ENCODE measurements at regions not wholly inside any gene's neighbourhood (a gene's known extent, or its start where the extent isn't known, plus 50 kb on each side); places are given as distances from the start of the nearest gene placed in this dataset.

GRCh38 chr21:28090546-28090945, 902.1 kb downstream of the LTN1 start:
- TF ChIP-seq Cebpa-rat (IDR thresholded peaks at IDR 0.05) = no peak
- no peak overlapping the region for H3K4me2 ChIP-seq
- no peak overlapping the region for H3K4me3 ChIP-seq
- H3K9me3 ChIP-seq = no peaks in the 10 kb centered on the region
- no peak overlapping the region for H3K9ac ChIP-seq
- no peaks in the 10 kb centered on the region for H4K20me1 ChIP-seq
- H3K4me1 ChIP-seq = no peaks in the 10 kb centered on the region
- H3K27ac ChIP-seq = no peak overlapping the region
- no peaks in the 10 kb centered on the region for H3K27me3 ChIP-seq
- no peaks in the 10 kb centered on the region for H3K36me3 ChIP-seq

GRCh38 chr21:28089599-28090441, 902.9 kb downstream of the LTN1 start:
- no peaks in the 10 kb centered on the region for H3K36me3 ChIP-seq
- H3K4me1 ChIP-seq = no peaks in the 10 kb centered on the region
- H3K4me2 ChIP-seq = no peak overlapping the region
- no peak overlapping the region for H3K4me3 ChIP-seq
- H3K9me3 ChIP-seq = no peaks in the 10 kb centered on the region
- no peak overlapping the region for H3K27ac ChIP-seq
- no peak overlapping the region for H3K9ac ChIP-seq
- no peak for TF ChIP-seq Cebpa-rat (IDR thresholded peaks at IDR 0.05)
- H4K20me1 ChIP-seq = no peaks in the 10 kb centered on the region
- H3K27me3 ChIP-seq = no peaks in the 10 kb centered on the region

GRCh38 chr21:28086861-28087581, 905.7 kb downstream of the LTN1 start:
- no peak for TF ChIP-seq Cebpa-rat (IDR thresholded peaks at IDR 0.05)
- no peak overlapping the region for H3K4me2 ChIP-seq
- H4K20me1 ChIP-seq = no peaks in the 10 kb centered on the region

GRCh38 chr21:28084951-28085350, 907.7 kb downstream of the LTN1 start:
- no peak overlapping the region for H3K4me2 ChIP-seq
- H3K9ac ChIP-seq = no peak overlapping the region
- TF ChIP-seq Cebpa-rat (IDR thresholded peaks at IDR 0.05) = no peak
- H3K27ac ChIP-seq = no peak overlapping the region
- no peak overlapping the region for H3K4me3 ChIP-seq
- no peaks in the 10 kb centered on the region for H3K9me3 ChIP-seq
- H4K20me1 ChIP-seq = no peaks in the 10 kb centered on the region
- no peaks in the 10 kb centered on the region for H3K4me1 ChIP-seq
- no peaks in the 10 kb centered on the region for H3K36me3 ChIP-seq
- H3K27me3 ChIP-seq = no peaks in the 10 kb centered on the region

More at GRCh38 chr21:28086861-28087581, 905.7 kb downstream of the LTN1 start:
- H3K27ac ChIP-seq = no peak overlapping the region
- no peaks in the 10 kb centered on the region for H3K4me1 ChIP-seq
- H3K4me3 ChIP-seq = no peak overlapping the region
- H3K9ac ChIP-seq = no peak overlapping the region
- H3K27me3 ChIP-seq = no peaks in the 10 kb centered on the region
- H3K36me3 ChIP-seq = no peaks in the 10 kb centered on the region
- no peaks in the 10 kb centered on the region for H3K9me3 ChIP-seq

- no peak for TF ChIP-seq Cebpa-rat (IDR thresholded peaks at IDR 0.05)
These were observed 909.3 kb downstream of the LTN1 start for GRCh38 chr21:28083350-28083749.

GRCh38 chr21:28078126-28078525, 914.6 kb downstream of the LTN1 start:
- H3K9ac ChIP-seq = no peak overlapping the region
- no peaks in the 10 kb centered on the region for H3K36me3 ChIP-seq
- H3K27ac ChIP-seq = no peak overlapping the region
- no peaks in the 10 kb centered on the region for H3K4me1 ChIP-seq
- no peaks in the 10 kb centered on the region for H3K9me3 ChIP-seq
- H3K4me2 ChIP-seq = no peak overlapping the region
- TF ChIP-seq Cebpa-rat (IDR thresholded peaks at IDR 0.05) = no peak
- H4K20me1 ChIP-seq = no peaks in the 10 kb centered on the region
- no peaks in the 10 kb centered on the region for H3K27me3 ChIP-seq
- H3K4me3 ChIP-seq = no peak overlapping the region

More at GRCh38 chr21:28083350-28083749, 909.3 kb downstream of the LTN1 start:
- Histone ChIP-seq H3K4me1 (no peaks in the 10 kb centered on the region), H3K36me3 (no peaks in the 10 kb centered on the region), H3K4me3 (no peak overlapping the region), H3K9ac (no peak overlapping the region), H3K4me2 (no peak overlapping the region), H3K27ac (no peak overlapping the region), H4K20me1 (no peaks in the 10 kb centered on the region), H3K9me3 (no peaks in the 10 kb centered on the region), H3K27me3 (no peaks in the 10 kb centered on the region)

GRCh38 chr21:28074676-28075075, 918.0 kb downstream of the LTN1 start:
- Histone ChIP-seq H3K27me3 (no peaks in the 10 kb centered on the region), H3K4me3 (no peak overlapping the region), H3K4me1 (no peaks in the 10 kb centered on the region), H3K27ac (no peak overlapping the region), H3K9me3 (no peaks in the 10 kb centered on the region), H3K9ac (no peak overlapping the region), H3K4me2 (no peak overlapping the region), H3K36me3 (no peaks in the 10 kb centered on the region), H4K20me1 (no peaks in the 10 kb centered on the region)
- no peak for TF ChIP-seq Cebpa-rat (IDR thresholded peaks at IDR 0.05)

- no peaks in the 10 kb centered on the region for H3K36me3 ChIP-seq
- no peaks in the 10 kb centered on the region for H3K27me3 ChIP-seq
- H3K9me3 ChIP-seq = no peaks in the 10 kb centered on the region
- H3K4me3 ChIP-seq = no peak overlapping the region
- no peak overlapping the region for H3K4me2 ChIP-seq
- H4K20me1 ChIP-seq = no peaks in the 10 kb centered on the region
- no peaks in the 10 kb centered on the region for H3K4me1 ChIP-seq
- TF ChIP-seq Cebpa-rat (IDR thresholded peaks at IDR 0.05) = no peak
- no peak overlapping the region for H3K27ac ChIP-seq
- H3K9ac ChIP-seq = no peak overlapping the region
These were observed 920.1 kb downstream of the LTN1 start for GRCh38 chr21:28072601-28073000.

GRCh38 chr21:28069450-28069923, 923.2 kb downstream of the LTN1 start:
- Histone ChIP-seq H3K9ac (no peak overlapping the region), H3K27ac (no peak overlapping the region), H4K20me1 (no peaks in the 10 kb centered on the region), H3K4me3 (no peak overlapping the region), H3K27me3 (no peaks in the 10 kb centered on the region), H3K4me2 (no peak overlapping the region), H3K9me3 (no peaks in the 10 kb centered on the region), H3K36me3 (no peaks in the 10 kb centered on the region), H3K4me1 (peaks cover 18% of the 10 kb centered on the region)
- TF ChIP-seq Cebpa-rat (IDR thresholded peaks at IDR 0.05) = no peak

Data from BLaER1 (cell line).